Nephron progenitor cell (in vitro differentiated cells): ENCODE measurements at regions not wholly inside any gene's neighbourhood (a gene's known extent, or its start where the extent isn't known, plus 50 kb on each side); places are given as distances from the start of the nearest gene placed in this dataset.

ENCODE experiments used
- DNase-seq: peaks from one replicate; pipeline ENCODE4 v3.0.0; 2021
- H3K27ac Mint-ChIP-seq: 2 replicates; pipeline ENCODE4 v1.8.0; 2021; ENCODE audit warnings: mild to moderate bottlenecking, moderate library complexity, mixed read lengths
- H3K27me3 Mint-ChIP-seq: 2 replicates; pipeline ENCODE4 v1.8.0; 2021; ENCODE audit warnings: mild to moderate bottlenecking, low read depth, mixed read lengths; ENCODE audit not compliant: poor library complexity
- H3K36me3 Mint-ChIP-seq: 2 replicates; pipeline ENCODE4 v1.8.0; 2021; ENCODE audit warnings: low read depth, mixed read lengths
- H3K4me1 Mint-ChIP-seq: 2 replicates; pipeline ENCODE4 v1.8.0; 2021; ENCODE audit warnings: mixed read lengths
- H3K4me3 Mint-ChIP-seq: 2 replicates; pipeline ENCODE4 v1.8.0; 2021; ENCODE audit warnings: mild to moderate bottlenecking, moderate library complexity, mixed read lengths
- H3K9me3 Mint-ChIP-seq: 2 replicates; pipeline ENCODE4 v1.8.0; 2021; ENCODE audit warnings: mild to moderate bottlenecking, moderate library complexity, mixed read lengths
- TF ChIP-seq, protein P1 (sequence below): fragments of 200-600 bp; sonication (generic); IDR thresholded peaks from 2 replicates; pipeline ENCODE4 v1.5.0; 2021; ENCODE audit warnings: antibody characterized with exemption

DNA sequence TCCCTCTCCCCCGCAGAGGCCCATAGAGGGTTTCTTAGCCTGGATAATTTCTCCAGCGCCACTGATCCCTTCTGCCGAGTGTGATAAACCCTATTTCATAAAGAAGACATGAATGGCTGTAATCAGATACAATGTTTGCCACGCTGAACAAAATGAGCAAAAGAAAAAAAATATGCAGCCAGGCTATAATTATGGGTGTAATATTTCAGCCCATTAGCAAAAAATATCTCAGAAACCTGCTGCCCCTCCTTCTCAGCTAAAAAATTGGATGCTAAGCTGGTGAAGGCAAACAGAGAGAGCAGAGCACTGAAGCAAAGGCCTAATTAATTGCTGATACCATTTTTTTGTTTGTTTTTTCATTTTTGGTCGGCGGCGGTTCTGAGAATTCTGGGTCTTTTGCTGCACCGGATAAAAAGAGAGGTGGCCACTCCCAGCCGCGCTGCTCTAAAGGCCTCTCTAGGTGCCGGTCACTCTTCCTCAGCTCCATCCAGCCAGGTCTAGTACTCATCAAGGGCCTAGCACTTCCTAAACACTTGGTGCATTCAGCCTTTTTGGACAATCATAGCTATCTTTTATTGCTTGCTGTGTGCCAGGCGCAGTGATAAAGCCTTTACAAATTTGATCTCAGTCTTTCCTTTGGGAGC, 128.7 kb upstream of the TLE3 start:
- no peak for DNase-seq
- Mint-ChIP-seq H3K27ac (no peak overlapping the region), H3K4me3 (no peak overlapping the region), H3K4me1 (peaks cover 38% of the 10 kb centered on the region), H3K27me3 (peaks cover 28% of the 10 kb centered on the region), H3K9me3 (peaks cover 19% of the 10 kb centered on the region), H3K36me3 (peaks cover 6% of the 10 kb centered on the region)
- TF ChIP-seq, protein P1, sequence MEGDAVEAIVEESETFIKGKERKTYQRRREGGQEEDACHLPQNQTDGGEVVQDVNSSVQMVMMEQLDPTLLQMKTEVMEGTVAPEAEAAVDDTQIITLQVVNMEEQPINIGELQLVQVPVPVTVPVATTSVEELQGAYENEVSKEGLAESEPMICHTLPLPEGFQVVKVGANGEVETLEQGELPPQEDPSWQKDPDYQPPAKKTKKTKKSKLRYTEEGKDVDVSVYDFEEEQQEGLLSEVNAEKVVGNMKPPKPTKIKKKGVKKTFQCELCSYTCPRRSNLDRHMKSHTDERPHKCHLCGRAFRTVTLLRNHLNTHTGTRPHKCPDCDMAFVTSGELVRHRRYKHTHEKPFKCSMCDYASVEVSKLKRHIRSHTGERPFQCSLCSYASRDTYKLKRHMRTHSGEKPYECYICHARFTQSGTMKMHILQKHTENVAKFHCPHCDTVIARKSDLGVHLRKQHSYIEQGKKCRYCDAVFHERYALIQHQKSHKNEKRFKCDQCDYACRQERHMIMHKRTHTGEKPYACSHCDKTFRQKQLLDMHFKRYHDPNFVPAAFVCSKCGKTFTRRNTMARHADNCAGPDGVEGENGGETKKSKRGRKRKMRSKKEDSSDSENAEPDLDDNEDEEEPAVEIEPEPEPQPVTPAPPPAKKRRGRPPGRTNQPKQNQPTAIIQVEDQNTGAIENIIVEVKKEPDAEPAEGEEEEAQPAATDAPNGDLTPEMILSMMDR = no peak

DNA sequence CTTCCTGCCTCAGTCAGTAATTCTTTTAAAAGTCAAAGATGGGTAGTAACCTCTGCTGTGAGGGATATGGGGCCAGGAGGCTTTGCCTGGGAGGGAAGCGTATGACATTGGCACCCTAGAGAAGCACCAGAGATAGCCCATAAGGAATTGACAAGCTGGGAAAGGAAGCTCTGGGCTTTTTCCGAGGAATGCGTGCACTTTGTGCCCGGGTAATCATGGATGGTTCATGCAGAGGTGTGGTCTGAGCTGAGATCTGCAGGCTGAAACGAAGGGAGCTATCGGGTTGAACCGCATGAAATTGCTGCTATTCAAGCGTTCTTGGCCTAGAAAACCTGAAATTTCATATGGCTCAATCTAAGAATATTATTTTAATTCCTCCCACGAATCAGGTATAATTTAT, 127.7 kb upstream of the TLE3 start:
- no peak for DNase-seq
- TF ChIP-seq, protein P1 = no peak
- H3K4me1 Mint-ChIP-seq = peaks cover 43% of the 10 kb centered on the region
- H3K4me3 Mint-ChIP-seq = no peak overlapping the region
- H3K36me3 Mint-ChIP-seq = peaks cover 5% of the 10 kb centered on the region
- peaks cover 25% of the 10 kb centered on the region for H3K27me3 Mint-ChIP-seq
- peaks cover 13% of the 10 kb centered on the region for H3K9me3 Mint-ChIP-seq
- no peak overlapping the region for H3K27ac Mint-ChIP-seq

DNA sequence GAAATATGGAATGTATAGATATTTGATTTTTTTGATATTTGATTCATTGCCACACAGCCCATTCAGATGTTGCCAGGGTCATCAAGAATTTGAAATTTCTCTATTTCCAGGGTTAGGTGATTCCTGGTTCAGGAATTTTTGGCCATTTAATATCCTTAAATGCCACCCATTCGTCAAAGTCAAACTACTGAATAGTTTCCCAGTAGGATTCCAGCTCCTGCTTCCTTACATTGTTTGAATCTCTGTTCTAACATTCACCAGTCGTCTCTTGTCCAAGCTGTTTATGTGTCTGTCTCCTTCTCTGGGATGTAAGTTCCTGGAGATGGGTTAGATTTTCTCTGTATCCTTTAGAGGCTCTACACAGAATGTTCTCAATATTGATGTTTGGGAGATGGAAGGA, 124.9 kb upstream of the TLE3 start:
- no peak overlapping the region for H3K27ac Mint-ChIP-seq
- H3K27me3 Mint-ChIP-seq = peaks cover 20% of the 10 kb centered on the region
- no peak for DNase-seq
- no peaks in the 10 kb centered on the region for H3K9me3 Mint-ChIP-seq
- no peaks in the 10 kb centered on the region for H3K36me3 Mint-ChIP-seq
- no peak overlapping the region for H3K4me3 Mint-ChIP-seq
- H3K4me1 Mint-ChIP-seq = peaks cover 68% of the 10 kb centered on the region
- TF ChIP-seq, protein P1 = no peak

DNA sequence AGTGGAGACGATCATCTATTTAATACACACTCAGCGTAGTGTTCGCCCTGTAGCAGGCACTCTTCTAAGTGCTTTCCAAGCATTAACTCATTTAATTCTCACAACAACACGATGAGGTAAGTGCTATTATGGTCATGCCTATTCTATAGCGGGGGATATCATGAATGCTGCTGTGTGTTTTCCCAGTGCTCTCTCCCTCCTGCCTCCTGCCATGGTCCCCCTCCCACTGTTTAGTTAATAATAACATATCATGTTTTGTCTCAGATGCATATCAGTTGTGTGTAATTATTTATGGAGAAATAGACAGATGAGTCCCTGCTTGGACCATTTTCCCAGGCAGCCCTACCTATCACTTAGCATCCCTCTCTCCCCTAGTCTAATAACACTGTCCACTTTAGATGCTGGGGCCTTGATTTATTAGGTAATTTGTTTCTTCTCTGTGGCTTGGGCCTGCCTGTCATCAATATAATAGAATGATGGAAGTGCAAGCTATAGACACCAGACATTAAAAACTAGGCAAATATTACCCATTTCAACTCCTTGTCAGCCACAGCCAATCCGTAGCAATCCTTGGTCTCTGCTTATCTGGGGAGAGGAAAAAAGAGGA, 122.9 kb upstream of the TLE3 start:
- Mint-ChIP-seq H3K9me3 (no peaks in the 10 kb centered on the region), H3K36me3 (no peaks in the 10 kb centered on the region), H3K4me1 (peaks cover 57% of the 10 kb centered on the region), H3K4me3 (no peak overlapping the region), H3K27me3 (peaks cover 27% of the 10 kb centered on the region), H3K27ac (no peak overlapping the region)
- TF ChIP-seq, protein P1 = no peak
- no peak for DNase-seq

DNA sequence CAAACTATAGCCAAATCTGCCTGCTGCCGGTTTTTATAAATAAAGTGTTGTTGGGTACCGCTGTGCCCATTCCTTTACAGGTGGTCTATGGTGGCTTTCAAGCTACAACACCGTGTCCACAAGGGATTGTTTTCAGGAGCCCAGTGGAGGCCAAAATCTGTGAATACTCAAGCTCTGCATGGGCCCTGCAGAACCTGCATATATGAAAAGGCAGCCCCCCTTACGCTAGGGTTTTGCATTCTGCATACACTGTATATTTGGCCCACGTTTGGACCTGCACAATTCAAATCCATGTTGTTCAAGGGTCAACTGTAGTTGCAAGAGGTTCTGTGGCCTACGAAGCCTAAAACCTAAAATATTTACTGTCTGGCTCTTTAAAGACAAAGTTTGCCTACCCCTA, 122.2 kb upstream of the TLE3 start:
- peaks cover 59% of the 10 kb centered on the region for H3K4me1 Mint-ChIP-seq
- peaks cover 21% of the 10 kb centered on the region for H3K27me3 Mint-ChIP-seq
- H3K27ac Mint-ChIP-seq = no peak overlapping the region

More for the DNA sequence above, 122.2 kb upstream of the TLE3 start:
- Mint-ChIP-seq H3K36me3 (no peaks in the 10 kb centered on the region), H3K9me3 (no peaks in the 10 kb centered on the region), H3K4me3 (no peak overlapping the region)
- DNase-seq = no peak
- TF ChIP-seq, protein P1 = no peak
